ENCODE measurements at regions not wholly inside any gene's neighbourhood (a gene's known extent, or its start where the extent isn't known, plus 50 kb on each side); places are given as distances from the start of the nearest gene placed in this dataset.

DNA sequence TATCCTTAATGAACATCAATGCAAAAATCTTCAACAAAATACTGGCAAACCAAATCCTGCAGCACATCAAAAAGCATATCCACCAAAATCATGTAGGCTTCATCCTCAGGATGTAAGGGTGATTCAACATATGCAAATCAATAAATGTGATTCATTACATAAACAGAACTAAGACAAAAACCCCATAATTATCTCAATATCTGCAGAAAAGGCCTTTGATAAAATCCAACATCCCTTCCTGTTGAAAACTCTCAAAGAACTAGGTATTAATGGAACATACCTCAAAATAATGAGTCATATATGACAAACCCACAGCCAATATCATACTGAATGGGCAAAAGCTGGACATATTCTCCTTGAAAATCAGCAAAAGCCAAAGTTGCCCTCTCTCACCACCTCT lies 54.6 kb upstream of the DEPDC1 start:
- H3K27me3 Mint-ChIP-seq = no peaks in the 10 kb centered on the region

DNA sequence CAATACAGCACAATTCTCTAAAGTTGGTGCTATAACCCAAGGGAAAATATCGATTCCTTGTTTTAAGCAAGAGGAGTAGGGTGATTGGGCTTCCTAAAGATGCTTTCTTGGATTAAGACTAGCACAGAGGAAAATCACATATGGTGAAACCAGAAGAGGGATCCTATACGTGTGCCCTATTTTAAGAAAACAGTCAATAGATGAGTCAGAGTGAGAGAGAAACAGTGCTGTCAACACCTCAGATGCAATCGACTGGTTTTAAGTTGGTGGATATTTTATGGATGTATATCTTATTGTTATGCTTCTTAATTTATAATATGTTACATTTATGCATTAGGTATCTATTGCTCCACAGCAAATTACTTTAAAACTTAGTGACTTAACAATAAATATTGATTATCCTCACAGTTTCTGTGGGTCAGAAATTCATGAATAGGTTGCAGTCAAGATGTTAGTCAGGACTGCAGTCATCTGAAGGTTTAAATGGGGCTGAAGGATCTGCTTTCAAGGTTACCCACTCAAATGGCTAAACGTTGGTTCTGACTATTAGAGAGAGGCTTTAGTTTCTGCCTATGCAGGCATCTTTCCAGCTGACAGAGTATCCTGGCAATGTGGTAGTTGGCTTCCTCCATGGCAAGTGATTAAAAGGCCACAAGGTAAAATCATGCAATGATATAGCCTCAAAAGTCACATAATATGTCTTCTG lies 61.6 kb upstream of the DEPDC1 start:
- H3K27ac Mint-ChIP-seq = no peak overlapping the region
- no peaks in the 10 kb centered on the region for H3K4me1 Mint-ChIP-seq

More for the DNA sequence above, 54.6 kb upstream of the DEPDC1 start:
- no peak for DNase-seq
- ChIA-PET CTCF (no interaction called here), POLR2A (no interaction called here)
- no peaks in the 10 kb centered on the region for H3K4me1 Mint-ChIP-seq
- H3K36me3 Mint-ChIP-seq (ENCODE audit: low read depth) = no peaks in the 10 kb centered on the region
- peaks cover 5% of the 10 kb centered on the region for H3K9me3 Mint-ChIP-seq
- no peak overlapping the region for H3K4me3 Mint-ChIP-seq
- H3K27ac Mint-ChIP-seq = no peak overlapping the region

GRCh38 chr1:68565923-68566322 lies 69.0 kb upstream of the DEPDC1 start:
- ChIA-PET POLR2A (no interaction called here), CTCF (no interaction called here)
- Mint-ChIP-seq H3K4me1 (no peaks in the 10 kb centered on the region), H3K27me3 (no peaks in the 10 kb centered on the region), H3K9me3 (peaks cover 3% of the 10 kb centered on the region), H3K4me3 (no peak overlapping the region), H3K27ac (no peak overlapping the region), H3K36me3 (ENCODE audit: low read depth) (no peaks in the 10 kb centered on the region)
- DNase-seq = no peak

More for the DNA sequence above, 61.6 kb upstream of the DEPDC1 start:
- Mint-ChIP-seq H3K4me3 (no peak overlapping the region), H3K36me3 (ENCODE audit: low read depth) (no peaks in the 10 kb centered on the region), H3K27me3 (peaks cover 2% of the 10 kb centered on the region), H3K9me3 (peaks cover 3% of the 10 kb centered on the region)
- CTCF ChIA-PET = no interaction called here
- no peak for DNase-seq
- POLR2A ChIA-PET = no interaction called here

DNA sequence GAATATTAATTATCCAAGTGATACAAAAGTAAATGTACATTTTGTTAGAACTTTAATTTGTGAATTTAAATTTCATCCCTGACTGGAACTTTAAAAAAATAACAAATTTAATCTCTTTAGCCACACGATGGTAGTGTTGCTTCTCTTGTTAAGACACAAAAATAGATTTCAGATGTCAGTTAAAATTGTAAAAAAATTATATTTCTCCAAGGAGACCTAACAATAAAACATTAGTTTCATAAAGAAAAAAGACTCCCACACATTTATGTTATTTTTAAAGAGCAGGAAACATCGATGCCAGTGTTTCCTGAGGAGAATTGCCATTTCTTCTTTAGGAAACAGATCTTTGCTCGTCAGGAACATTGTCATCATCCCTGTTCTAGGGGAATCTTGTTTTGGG lies 74.0 kb upstream of the DEPDC1 start:
- H3K4me1 Mint-ChIP-seq = no peaks in the 10 kb centered on the region
- H3K36me3 Mint-ChIP-seq (ENCODE audit: low read depth) = no peaks in the 10 kb centered on the region
- POLR2A ChIA-PET = no interaction called here
- DNase-seq = no peak
- H3K27me3 Mint-ChIP-seq = no peaks in the 10 kb centered on the region
- no peaks in the 10 kb centered on the region for H3K9me3 Mint-ChIP-seq
- CTCF ChIA-PET = no interaction called here
- no peak overlapping the region for H3K4me3 Mint-ChIP-seq
- H3K27ac Mint-ChIP-seq = no peak overlapping the region

- Mint-ChIP-seq H3K4me1 (no peaks in the 10 kb centered on the region), H3K27ac (no peak overlapping the region), H3K36me3 (ENCODE audit: low read depth) (no peaks in the 10 kb centered on the region), H3K4me3 (no peak overlapping the region), H3K27me3 (no peaks in the 10 kb centered on the region), H3K9me3 (no peaks in the 10 kb centered on the region)
- DNase-seq = no peak
- ChIA-PET POLR2A (no interaction called here), CTCF (no interaction called here)
Measured at GRCh38 chr1:68571454-68572235, 74.8 kb upstream of the DEPDC1 start.

- no peak overlapping the region for H3K4me3 Mint-ChIP-seq
- H3K27ac Mint-ChIP-seq = no peak overlapping the region
- no peaks in the 10 kb centered on the region for H3K27me3 Mint-ChIP-seq
- no peaks in the 10 kb centered on the region for H3K4me1 Mint-ChIP-seq
- ChIA-PET CTCF (no interaction called here), POLR2A (no interaction called here)
- no peak for DNase-seq
- H3K36me3 Mint-ChIP-seq (ENCODE audit: low read depth) = no peaks in the 10 kb centered on the region
- H3K9me3 Mint-ChIP-seq = peaks cover 7% of the 10 kb centered on the region
Measured at GRCh38 chr1:68585351-68585750, 88.5 kb upstream of the DEPDC1 start.

- H3K36me3 Mint-ChIP-seq (ENCODE audit: low read depth) = no peaks in the 10 kb centered on the region
- POLR2A ChIA-PET = no interaction called here
- no peaks in the 10 kb centered on the region for H3K4me1 Mint-ChIP-seq
- no peak overlapping the region for H3K4me3 Mint-ChIP-seq
- DNase-seq = no peak
- H3K27ac Mint-ChIP-seq = no peak overlapping the region
- no peaks in the 10 kb centered on the region for H3K27me3 Mint-ChIP-seq
- peaks cover 7% of the 10 kb centered on the region for H3K9me3 Mint-ChIP-seq
- CTCF ChIA-PET = no interaction called here
Measured at GRCh38 chr1:68586766-68587165, 89.9 kb upstream of the DEPDC1 start.

GRCh38 chr1:68588304-68588703 lies 91.4 kb upstream of the DEPDC1 start:
- no peaks in the 10 kb centered on the region for H3K27me3 Mint-ChIP-seq
- DNase-seq = no peak
- no peaks in the 10 kb centered on the region for H3K36me3 Mint-ChIP-seq (ENCODE audit: low read depth)
- ChIA-PET CTCF (no interaction called here), POLR2A (no interaction called here)
- peaks cover 4% of the 10 kb centered on the region for H3K9me3 Mint-ChIP-seq
- no peak overlapping the region for H3K27ac Mint-ChIP-seq
- no peak overlapping the region for H3K4me3 Mint-ChIP-seq
- H3K4me1 Mint-ChIP-seq = no peaks in the 10 kb centered on the region

DNA sequence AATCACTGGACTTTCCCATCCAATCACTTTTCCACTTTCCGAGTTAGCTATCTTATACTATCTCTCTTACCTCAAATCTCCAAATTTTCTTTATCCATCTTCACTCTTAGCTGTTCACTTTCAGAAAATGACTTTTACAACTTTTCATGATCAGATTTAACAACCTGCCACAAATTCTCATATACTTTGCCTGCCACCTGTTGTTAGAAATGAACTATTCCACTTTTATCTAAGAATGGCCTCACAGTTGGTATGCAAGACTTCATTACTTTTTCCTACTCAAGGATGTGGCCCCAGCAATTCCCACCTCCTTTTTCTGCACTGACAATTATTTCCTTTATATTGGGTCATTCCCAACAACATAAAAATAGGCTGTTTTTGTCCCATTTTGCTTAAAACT lies 93.6 kb upstream of the DEPDC1 start:
- no peaks in the 10 kb centered on the region for H3K9me3 Mint-ChIP-seq
- H3K27me3 Mint-ChIP-seq = no peaks in the 10 kb centered on the region
- ChIA-PET CTCF (no interaction called here), POLR2A (no interaction called here)
- H3K27ac Mint-ChIP-seq = no peak overlapping the region
- H3K4me3 Mint-ChIP-seq = no peak overlapping the region
- DNase-seq = no peak
- no peaks in the 10 kb centered on the region for H3K36me3 Mint-ChIP-seq (ENCODE audit: low read depth)
- H3K4me1 Mint-ChIP-seq = no peaks in the 10 kb centered on the region

- CTCF ChIA-PET = no interaction called here
- POLR2A ChIA-PET = no interaction called here
- DNase-seq = no peak
- Mint-ChIP-seq H3K36me3 (ENCODE audit: low read depth) (no peaks in the 10 kb centered on the region), H3K4me1 (no peaks in the 10 kb centered on the region), H3K4me3 (no peak overlapping the region), H3K9me3 (no peaks in the 10 kb centered on the region), H3K27me3 (no peaks in the 10 kb centered on the region), H3K27ac (no peak overlapping the region)
Measured at GRCh38 chr1:68594851-68595250, 98.0 kb upstream of the DEPDC1 start.

- no peaks in the 10 kb centered on the region for H3K27me3 Mint-ChIP-seq
- ChIA-PET CTCF (interaction anchor here (0.7 kb wide), 1 partner anchor 1139 kb away, joined by 3 read pairs; no protein-coding TSS in a partner anchor), POLR2A (no interaction called here)
- no peak overlapping the region for H3K27ac Mint-ChIP-seq
- H3K4me3 Mint-ChIP-seq = no peak overlapping the region
- no peaks in the 10 kb centered on the region for H3K36me3 Mint-ChIP-seq (ENCODE audit: low read depth)
- no peaks in the 10 kb centered on the region for H3K4me1 Mint-ChIP-seq
- H3K9me3 Mint-ChIP-seq = peaks cover 2% of the 10 kb centered on the region
- DNase-seq = no peak
Measured at GRCh38 chr1:68600049-68600661, 103.3 kb upstream of the DEPDC1 start.

DNA sequence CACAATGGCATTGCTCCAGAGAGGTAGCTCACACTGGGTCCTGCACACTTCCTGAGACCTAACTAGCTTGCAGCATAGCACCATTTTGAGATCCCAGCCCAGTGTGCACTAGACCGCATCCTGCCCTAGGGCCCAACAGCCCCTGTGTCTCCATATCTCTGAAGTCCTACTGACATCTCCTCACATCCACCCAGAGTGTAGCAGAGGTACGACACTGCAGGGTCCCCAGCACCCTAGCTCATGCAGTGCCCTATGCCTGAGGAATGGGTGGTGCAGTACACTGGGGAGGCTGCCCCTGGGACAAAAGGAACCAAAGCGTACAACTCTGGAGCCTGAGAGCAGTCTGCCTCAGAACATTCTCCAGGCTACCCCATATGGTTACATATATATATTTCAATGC lies 111.4 kb upstream of the DEPDC1 start:
- Mint-ChIP-seq H3K4me3 (no peak overlapping the region), H3K36me3 (ENCODE audit: low read depth) (no peaks in the 10 kb centered on the region), H3K27me3 (no peaks in the 10 kb centered on the region), H3K9me3 (peaks cover 2% of the 10 kb centered on the region), H3K4me1 (no peaks in the 10 kb centered on the region), H3K27ac (no peak overlapping the region)
- POLR2A ChIA-PET = no interaction called here
- DNase-seq = no peak
- CTCF ChIA-PET = no interaction called here

DNA sequence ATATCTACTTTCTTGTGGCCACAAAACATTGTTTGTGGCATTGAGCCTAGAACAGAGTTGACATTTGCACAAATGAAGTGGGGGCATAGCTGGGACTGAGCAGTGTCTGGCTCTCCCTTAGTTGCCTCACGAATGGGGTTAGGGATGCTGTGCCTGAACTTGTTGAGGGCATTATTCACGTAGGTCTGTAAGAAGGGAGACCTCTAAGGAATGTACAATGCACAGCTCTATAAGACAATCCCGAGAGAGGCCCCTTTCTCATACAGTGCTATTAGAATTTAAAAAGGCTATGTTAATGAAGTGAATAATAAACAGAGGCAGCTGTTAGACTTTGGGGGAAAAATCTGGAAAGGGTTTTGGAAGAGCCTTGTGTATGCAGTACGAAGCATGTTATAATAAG lies 118.4 kb upstream of the DEPDC1 start:
- Mint-ChIP-seq H3K27me3 (no peaks in the 10 kb centered on the region), H3K27ac (no peak overlapping the region), H3K4me3 (no peak overlapping the region), H3K9me3 (peaks cover 11% of the 10 kb centered on the region), H3K36me3 (ENCODE audit: low read depth) (no peaks in the 10 kb centered on the region), H3K4me1 (no peaks in the 10 kb centered on the region)
- ChIA-PET POLR2A (no interaction called here), CTCF (no interaction called here)
- DNase-seq = no peak

DNA sequence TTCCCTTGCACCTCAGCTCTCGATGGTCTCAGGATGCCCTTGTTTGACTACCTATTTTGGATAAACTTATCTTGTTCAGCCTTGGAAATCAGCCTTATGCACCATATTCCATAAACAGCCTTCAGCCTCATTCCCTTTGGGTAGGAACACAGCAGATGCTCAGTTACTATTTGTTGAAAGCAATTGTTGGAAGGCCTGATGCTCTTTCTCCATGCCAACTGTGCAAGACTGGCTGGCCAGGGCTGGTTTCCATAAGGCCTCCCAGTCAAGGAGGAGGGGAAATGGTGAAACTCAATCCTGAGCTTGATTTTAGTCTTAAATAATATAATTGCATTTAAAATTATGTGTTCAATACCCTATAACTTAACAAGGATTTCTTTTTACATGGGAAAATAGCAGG lies 121.1 kb upstream of the DEPDC1 start:
- no peak for DNase-seq
- no peaks in the 10 kb centered on the region for H3K4me1 Mint-ChIP-seq
- H3K9me3 Mint-ChIP-seq = peaks cover 15% of the 10 kb centered on the region
- H3K27ac Mint-ChIP-seq = no peak overlapping the region
- POLR2A ChIA-PET = no interaction called here
- H3K27me3 Mint-ChIP-seq = no peaks in the 10 kb centered on the region
- CTCF ChIA-PET = no interaction called here
- no peak overlapping the region for H3K4me3 Mint-ChIP-seq
- H3K36me3 Mint-ChIP-seq (ENCODE audit: low read depth) = no peaks in the 10 kb centered on the region

All from activated CD4-positive, alpha-beta memory T cell treated with anti-CD3 and anti-CD28 coated beads, Interleukin-2, amount 10 ng/mL, durations not matched to agents 7 days and 5 days (primary cell).